ENCODE measurements at regions not wholly inside any gene's neighbourhood (a gene's known extent, or its start where the extent isn't known, plus 50 kb on each side); places are given as distances from the start of the nearest gene placed in this dataset.

- TF ChIP-seq CTCF (IDR thresholded peaks at IDR 0.05): no peak
- no peak for TF ChIP-seq RNF2 (IDR thresholded peaks at IDR 0.05; ENCODE audit: borderline replicate concordance, low read depth)
- TF ChIP-seq HMGXB4 (CRISPR knock-in tag; IDR thresholded peaks at IDR 0.05; ENCODE audit: borderline replicate concordance): no peak
- TF ChIP-seq PBX3 (IDR thresholded peaks at IDR 0.05): no peak
- TF ChIP-seq MAX (IDR thresholded peaks at IDR 0.05): no peak
- no peak for TF ChIP-seq POLR2AphosphoS2 (conservative IDR thresholded peaks at IDR 0.05; ENCODE audit: low read length)
- no peak for TF ChIP-seq RFX5 (IDR thresholded peaks at IDR 0.05)
- no peak for TF ChIP-seq USF2 (IDR thresholded peaks at IDR 0.05)
- no peak for TF ChIP-seq ZFP36 (IDR thresholded peaks at IDR 0.05; ENCODE audit: borderline replicate concordance, partially characterized antibody)
- TF ChIP-seq ZC3H11A (IDR thresholded peaks at IDR 0.05): no peak
- no peak for TF ChIP-seq SREBF2 (IDR thresholded peaks at IDR 0.05)
- no peak for TF ChIP-seq KDM1A (IDR thresholded peaks at IDR 0.05; ENCODE audit: low read depth)
These were observed 2112.9 kb downstream of the NCAM2 start for GRCh38 chr21:23111070-23111600.
